ENCODE measurements at regions not wholly inside any gene's neighbourhood (a gene's known extent, or its start where the extent isn't known, plus 50 kb on each side); places are given as distances from the start of the nearest gene placed in this dataset.

GRCh38 chr2:239608723-239609122 is 207.9 kb upstream of the HDAC4 start:
- ChIA-PET CTCF (no interaction called here), POLR2A (no interaction called here)
- H3K27me3 ChIP-seq (replicated peaks in 2 of 5; ENCODE audit: control insufficient read depth in 4 of 5, insufficient read depth in 5 of 5, low read length in 4 of 5): peaks cover 0 to 3% (median 0%) of the 10 kb centered on the region in 5 experiments
- peaks cover 0 to 3% (median 0%) of the 10 kb centered on the region in 5 experiments for H3K9me3 ChIP-seq (ENCODE audit: control extremely low read depth in 1 of 5, control insufficient read depth in 4 of 5, insufficient read depth in 2 of 5, low read depth in 1 of 5, low read length in 4 of 5)
- no peak overlapping the region for H3K27ac ChIP-seq (ENCODE audit: insufficient read depth in 1 of 2, low read depth in 1 of 2, low read length in 2 of 2, poor library complexity in 1 of 2, severe bottlenecking in 2 of 2)
- WGBS (ENCODE audit: insufficient coverage): 91% methylated on average over 13 of the region's 16 CpGs
- DNase-seq: no peak
- no peak overlapping the region for H3K4me3 ChIP-seq (ENCODE audit: control insufficient read depth in 1 of 7, extremely low read depth in 1 of 7, insufficient read depth in 4 of 7, low read depth in 2 of 7, low read length in 6 of 7)
- no peaks in the 10 kb centered on the region for H3K36me3 ChIP-seq (ENCODE audit: control insufficient read depth in 4 of 4, insufficient read depth in 4 of 4, low read length in 3 of 4)
- peaks cover 0 to 25% (median 5%) of the 10 kb centered on the region in 4 experiments for H3K4me1 ChIP-seq (ENCODE audit: control extremely low read depth in 1 of 4, control insufficient read depth in 4 of 4, insufficient read depth in 4 of 4, low read length in 3 of 4)

- Histone ChIP-seq H3K4me3 (ENCODE audit: control insufficient read depth in 1 of 7, extremely low read depth in 1 of 7, insufficient read depth in 4 of 7, low read depth in 2 of 7, low read length in 6 of 7) (no peak overlapping the region), H3K36me3 (ENCODE audit: control insufficient read depth in 4 of 4, insufficient read depth in 4 of 4, low read length in 3 of 4) (no peaks in the 10 kb centered on the region), H3K27me3 (replicated peaks in 2 of 5; ENCODE audit: control insufficient read depth in 4 of 5, insufficient read depth in 5 of 5, low read length in 4 of 5) (peaks cover 0 to 3% (median 0%) of the 10 kb centered on the region in 5 experiments), H3K4me1 (ENCODE audit: control extremely low read depth in 1 of 4, control insufficient read depth in 4 of 4, insufficient read depth in 4 of 4, low read length in 3 of 4) (peaks cover 0 to 25% (median 5%) of the 10 kb centered on the region in 4 experiments), H3K9me3 (ENCODE audit: control extremely low read depth in 1 of 5, control insufficient read depth in 4 of 5, insufficient read depth in 2 of 5, low read depth in 1 of 5, low read length in 4 of 5) (peaks cover 0 to 3% (median 0%) of the 10 kb centered on the region in 5 experiments), H3K27ac (ENCODE audit: insufficient read depth in 1 of 2, low read depth in 1 of 2, low read length in 2 of 2, poor library complexity in 1 of 2, severe bottlenecking in 2 of 2) (no peak overlapping the region)
- ChIA-PET CTCF (no interaction called here), POLR2A (no interaction called here)
- WGBS (ENCODE audit: insufficient coverage): 67% methylated on average over 3 of the region's 6 CpGs
- no peak for DNase-seq
These were observed 207.4 kb upstream of the HDAC4 start for GRCh38 chr2:239608260-239608659.

- POLR2A ChIA-PET: no interaction called here
- Histone ChIP-seq H3K4me3 (ENCODE audit: control insufficient read depth in 1 of 7, extremely low read depth in 1 of 7, insufficient read depth in 4 of 7, low read depth in 2 of 7, low read length in 6 of 7) (no peak overlapping the region), H3K9me3 (ENCODE audit: control extremely low read depth in 1 of 5, control insufficient read depth in 4 of 5, insufficient read depth in 2 of 5, low read depth in 1 of 5, low read length in 4 of 5) (peaks cover 0 to 3% (median 0%) of the 10 kb centered on the region in 5 experiments), H3K27me3 (replicated peaks in 2 of 5; ENCODE audit: control insufficient read depth in 4 of 5, insufficient read depth in 5 of 5, low read length in 4 of 5) (peaks cover 0 to 3% (median 0%) of the 10 kb centered on the region in 5 experiments), H3K27ac (ENCODE audit: insufficient read depth in 1 of 2, low read depth in 1 of 2, low read length in 2 of 2, poor library complexity in 1 of 2, severe bottlenecking in 2 of 2) (no peak overlapping the region), H3K4me1 (ENCODE audit: control extremely low read depth in 1 of 4, control insufficient read depth in 4 of 4, insufficient read depth in 4 of 4, low read length in 3 of 4) (peaks cover 0 to 25% (median 5%) of the 10 kb centered on the region in 4 experiments), H3K36me3 (ENCODE audit: control insufficient read depth in 4 of 4, insufficient read depth in 4 of 4, low read length in 3 of 4) (no peaks in the 10 kb centered on the region)
- WGBS (ENCODE audit: insufficient coverage): 90% methylated on average over 23 of the region's 24 CpGs
- CTCF ChIA-PET: no interaction called here
- DNase-seq: no peak
These were observed 206.8 kb upstream of the HDAC4 start for GRCh38 chr2:239607517-239608191.

GRCh38 chr2:239606741-239607516 is 206.1 kb upstream of the HDAC4 start:
- Histone ChIP-seq H3K27me3 (replicated peaks in 2 of 5; ENCODE audit: control insufficient read depth in 4 of 5, insufficient read depth in 5 of 5, low read length in 4 of 5) (peaks cover 0 to 3% (median 0%) of the 10 kb centered on the region in 5 experiments), H3K9me3 (ENCODE audit: control extremely low read depth in 1 of 5, control insufficient read depth in 4 of 5, insufficient read depth in 2 of 5, low read depth in 1 of 5, low read length in 4 of 5) (peaks cover 0 to 3% (median 0%) of the 10 kb centered on the region in 5 experiments), H3K27ac (ENCODE audit: insufficient read depth in 1 of 2, low read depth in 1 of 2, low read length in 2 of 2, poor library complexity in 1 of 2, severe bottlenecking in 2 of 2) (no peak overlapping the region), H3K4me3 (ENCODE audit: control insufficient read depth in 1 of 7, extremely low read depth in 1 of 7, insufficient read depth in 4 of 7, low read depth in 2 of 7, low read length in 6 of 7) (no peak overlapping the region), H3K4me1 (ENCODE audit: control extremely low read depth in 1 of 4, control insufficient read depth in 4 of 4, insufficient read depth in 4 of 4, low read length in 3 of 4) (peaks cover 0 to 25% (median 5%) of the 10 kb centered on the region in 4 experiments), H3K36me3 (ENCODE audit: control insufficient read depth in 4 of 4, insufficient read depth in 4 of 4, low read length in 3 of 4) (no peaks in the 10 kb centered on the region)
- CTCF ChIA-PET: no interaction called here
- POLR2A ChIA-PET: no interaction called here
- WGBS (ENCODE audit: insufficient coverage): 97% methylated on average over 6 of the region's 7 CpGs
- DNase-seq: no peak

- Histone ChIP-seq H3K27me3 (replicated peaks in 2 of 5; ENCODE audit: control insufficient read depth in 4 of 5, insufficient read depth in 5 of 5, low read length in 4 of 5) (no peaks in the 10 kb centered on the region), H3K4me1 (ENCODE audit: control extremely low read depth in 1 of 4, control insufficient read depth in 4 of 4, insufficient read depth in 4 of 4, low read length in 3 of 4) (peaks cover 0 to 25% (median 5%) of the 10 kb centered on the region in 4 experiments), H3K36me3 (ENCODE audit: control insufficient read depth in 4 of 4, insufficient read depth in 4 of 4, low read length in 3 of 4) (no peaks in the 10 kb centered on the region), H3K4me3 (ENCODE audit: control insufficient read depth in 1 of 7, extremely low read depth in 1 of 7, insufficient read depth in 4 of 7, low read depth in 2 of 7, low read length in 6 of 7) (no peak overlapping the region), H3K27ac (ENCODE audit: insufficient read depth in 1 of 2, low read depth in 1 of 2, low read length in 2 of 2, poor library complexity in 1 of 2, severe bottlenecking in 2 of 2) (no peak overlapping the region), H3K9me3 (ENCODE audit: control extremely low read depth in 1 of 5, control insufficient read depth in 4 of 5, insufficient read depth in 2 of 5, low read depth in 1 of 5, low read length in 4 of 5) (peaks cover 0 to 3% (median 0%) of the 10 kb centered on the region in 5 experiments)
- ChIA-PET POLR2A (no interaction called here), CTCF (no interaction called here)
- 3% methylated on average over 3 of the region's 5 CpGs for WGBS (ENCODE audit: insufficient coverage)
- DNase-seq: peak in 2 of 3 donors; percentile 35 to 43
These were observed 205.2 kb upstream of the HDAC4 start for GRCh38 chr2:239605976-239606375.

GRCh38 chr2:239605409-239605808 is 204.6 kb upstream of the HDAC4 start:
- Histone ChIP-seq H3K27me3 (replicated peaks in 2 of 5; ENCODE audit: control insufficient read depth in 4 of 5, insufficient read depth in 5 of 5, low read length in 4 of 5) (no peaks in the 10 kb centered on the region), H3K36me3 (ENCODE audit: control insufficient read depth in 4 of 4, insufficient read depth in 4 of 4, low read length in 3 of 4) (no peaks in the 10 kb centered on the region), H3K4me3 (ENCODE audit: control insufficient read depth in 1 of 7, extremely low read depth in 1 of 7, insufficient read depth in 4 of 7, low read depth in 2 of 7, low read length in 6 of 7) (no peak overlapping the region), H3K27ac (ENCODE audit: insufficient read depth in 1 of 2, low read depth in 1 of 2, low read length in 2 of 2, poor library complexity in 1 of 2, severe bottlenecking in 2 of 2) (no peak overlapping the region), H3K4me1 (ENCODE audit: control extremely low read depth in 1 of 4, control insufficient read depth in 4 of 4, insufficient read depth in 4 of 4, low read length in 3 of 4) (peaks cover 0 to 25% (median 5%) of the 10 kb centered on the region in 4 experiments), H3K9me3 (ENCODE audit: control extremely low read depth in 1 of 5, control insufficient read depth in 4 of 5, insufficient read depth in 2 of 5, low read depth in 1 of 5, low read length in 4 of 5) (peaks cover 0 to 3% (median 0%) of the 10 kb centered on the region in 5 experiments)
- ChIA-PET POLR2A (no interaction called here), CTCF (no interaction called here)
- 90% methylated on average over 5 of the region's 6 CpGs for WGBS (ENCODE audit: insufficient coverage)
- no peak for DNase-seq

- ChIA-PET CTCF (no interaction called here), POLR2A (no interaction called here)
- Histone ChIP-seq H3K9me3 (ENCODE audit: control extremely low read depth in 1 of 5, control insufficient read depth in 4 of 5, insufficient read depth in 2 of 5, low read depth in 1 of 5, low read length in 4 of 5) (peaks cover 0 to 3% (median 0%) of the 10 kb centered on the region in 5 experiments), H3K4me3 (ENCODE audit: control insufficient read depth in 1 of 7, extremely low read depth in 1 of 7, insufficient read depth in 4 of 7, low read depth in 2 of 7, low read length in 6 of 7) (no peak overlapping the region), H3K27me3 (replicated peaks in 2 of 5; ENCODE audit: control insufficient read depth in 4 of 5, insufficient read depth in 5 of 5, low read length in 4 of 5) (no peaks in the 10 kb centered on the region), H3K36me3 (ENCODE audit: control insufficient read depth in 4 of 4, insufficient read depth in 4 of 4, low read length in 3 of 4) (no peaks in the 10 kb centered on the region), H3K4me1 (ENCODE audit: control extremely low read depth in 1 of 4, control insufficient read depth in 4 of 4, insufficient read depth in 4 of 4, low read length in 3 of 4) (peaks cover 0 to 25% (median 5%) of the 10 kb centered on the region in 4 experiments), H3K27ac (ENCODE audit: insufficient read depth in 1 of 2, low read depth in 1 of 2, low read length in 2 of 2, poor library complexity in 1 of 2, severe bottlenecking in 2 of 2) (no peak overlapping the region)
- no CpG with 5 or more reads among the region's 5 CpGs for WGBS (ENCODE audit: insufficient coverage)
- DNase-seq: no peak
These were observed 204.0 kb upstream of the HDAC4 start for GRCh38 chr2:239604861-239605260.
